HG03439 (cell line): ENCODE measurements at regions not wholly inside any gene's neighbourhood (a gene's known extent, or its start where the extent isn't known, plus 50 kb on each side); places are given as distances from the start of the nearest gene placed in this dataset.

ENCODE experiments used
- ATAC-seq: cut with Tn5 transposase; IDR thresholded peaks from one replicate; pipeline ENCODE4 v1.9.1; 2021; ENCODE audit warnings: mild to moderate bottlenecking, moderate library complexity; ENCODE audit not compliant: unreplicated experiment

GRCh38 chr10:107807836-107808235, 643.3 kb upstream of the SORCS1 start:
- ATAC-seq: no peak

- no peak for ATAC-seq
These were observed 641.5 kb upstream of the SORCS1 start for GRCh38 chr10:107806026-107806425.

GRCh38 chr10:107803546-107803945, 639.0 kb upstream of the SORCS1 start:
- ATAC-seq: no peak

GRCh38 chr10:107800061-107800460, 635.6 kb upstream of the SORCS1 start:
- no peak for ATAC-seq

GRCh38 chr10:107790271-107790670, 625.8 kb upstream of the SORCS1 start:
- ATAC-seq: no peak

GRCh38 chr10:107771066-107771465, 606.6 kb upstream of the SORCS1 start:
- ATAC-seq: no peak

- no peak for ATAC-seq
These were observed 602.7 kb upstream of the SORCS1 start for GRCh38 chr10:107767185-107767584.

GRCh38 chr10:107754814-107755213, 590.3 kb upstream of the SORCS1 start:
- no peak for ATAC-seq

- ATAC-seq: no peak
These were observed 584.7 kb upstream of the SORCS1 start for GRCh38 chr10:107749235-107749634.

- no peak for ATAC-seq
These were observed 583.3 kb upstream of the SORCS1 start for GRCh38 chr10:107747851-107748250.

GRCh38 chr10:107741971-107742370, 577.5 kb upstream of the SORCS1 start:
- ATAC-seq: no peak

GRCh38 chr10:107740962-107741690, 576.6 kb upstream of the SORCS1 start:
- ATAC-seq: no peak

- no peak for ATAC-seq
These were observed 575.4 kb upstream of the SORCS1 start for GRCh38 chr10:107739951-107740350.

- ATAC-seq: no peak
These were observed 569.0 kb upstream of the SORCS1 start for GRCh38 chr10:107733328-107734130.

GRCh38 chr10:107732045-107732444, 567.5 kb upstream of the SORCS1 start:
- no peak for ATAC-seq

- ATAC-seq: no peak
These were observed 564.3 kb upstream of the SORCS1 start for GRCh38 chr10:107728807-107729206.

GRCh38 chr10:107727767-107728317, 563.3 kb upstream of the SORCS1 start:
- ATAC-seq: no peak

- no peak for ATAC-seq
These were observed 554.4 kb upstream of the SORCS1 start for GRCh38 chr10:107718864-107719263.

- no peak for ATAC-seq
These were observed 552.5 kb upstream of the SORCS1 start for GRCh38 chr10:107717046-107717445.

- ATAC-seq: no peak
These were observed 551.1 kb upstream of the SORCS1 start for GRCh38 chr10:107715565-107715964.

GRCh38 chr10:107708981-107709380, 544.5 kb upstream of the SORCS1 start:
- ATAC-seq: no peak
